Stomach (tissue), 8 donors: ENCODE measurements at regions not wholly inside any gene's neighbourhood (a gene's known extent, or its start where the extent isn't known, plus 50 kb on each side); places are given as distances from the start of the nearest gene placed in this dataset.

Experiments used
- DNase-seq, 2 donors: peaks; one replicate each; pipeline versions ENCODE4 v3.0.0 to v3.0.0-alpha.2; 2013 to 2019
- H3K27ac ChIP-seq, 5 donors: fragments of 200-600 bp in 4 of 5; sonication (generic) in 4 of 5; one replicate each; pipeline ENCODE4 v1.5.1; 2013 to 2019; ENCODE audit warnings: mild to moderate bottlenecking in 1 of 5, moderate library complexity in 1 of 5
- H3K27me3 ChIP-seq, 3 donors: fragments of 200-600 bp; sonication (generic); one replicate each; pipeline ENCODE4 v1.5.1; 2017 to 2019; ENCODE audit warnings: mixed run types in 1 of 3
- H3K36me3 ChIP-seq, 4 donors: fragments of 200-600 bp; sonication (generic); 1 replicate in 3 of 4; 2 replicates in 1 of 4; pipeline ENCODE4 v1.5.1; 2016 to 2019
- H3K4me1 ChIP-seq, 4 donors: fragments of 200-600 bp; sonication (generic); one replicate each; pipeline ENCODE4 v1.5.1; 2016 to 2019
- H3K4me3 ChIP-seq, 4 donors: fragments of 200-600 bp; sonication (generic) in 3 of 4; one replicate each; pipeline ENCODE4 v1.5.1; 2016 to 2019; ENCODE audit warnings: mild to moderate bottlenecking in 1 of 4
- H3K9me3 ChIP-seq, 4 donors: fragments of 200-600 bp; sonication (generic); one replicate each; pipeline ENCODE4 v1.5.1; 2016 to 2019
- EP300 ChIP-seq: sonication (generic); formaldehyde crosslinking; IDR thresholded peaks from one replicate; pipeline ENCODE4 v1.6.1; 2017; ENCODE audit warnings: antibody characterized with exemption
- POLR2A ChIP-seq, 4 donors: fragments of 450-650 bp; IDR thresholded peaks; one replicate each; pipeline ENCODE4 v1.6.1; 2016; ENCODE audit warnings: antibody characterized with exemption in 4 of 4, control low read depth in 2 of 4, mild to moderate bottlenecking in 1 of 4, moderate library complexity in 1 of 4
- POLR2AphosphoS5 ChIP-seq, 3 donors: sonication (generic); formaldehyde crosslinking; IDR thresholded peaks; one replicate each; pipeline ENCODE4 v1.6.1; 2016; ENCODE audit warnings: antibody characterized with exemption in 3 of 3
- WGBS, 5 donors: extraction: QIAGEN DNeasy Blood & Tissue Kit in 3 of 5; methylation state at CpG; one replicate each; pipeline versions ENCODE4 v1.1.5 to v1.1.7; 2013 to 2018; 5-methylcytosine and 5-hydroxymethylcytosine counted together
- intact Hi-C: fragments of 100-400 bp; cut with DNase I; formaldehyde crosslinking; loops from one replicate; pipeline ENCODE4 v1.15.1; 2023; ENCODE audit warnings: low total_unique reads
- TF ChIP-seq, protein P1 (sequence below), 7 experiments: fragments of 450-650 bp in 4 of 7; fragments of 200-600 bp in 3 of 7; sonication (generic) in 3 of 7; IDR thresholded peaks; one replicate each; pipeline ENCODE4 v1.5.1; 2016 to 2019; ENCODE audit warnings: antibody characterized with exemption in 7 of 7, control low read depth in 2 of 7, mild to moderate bottlenecking in 1 of 7
- donor health status: healthy with polysubstance abuse.
- donor health status: Bipolar disorder and iron deficiency.
- donor health status: healthy.

- intact Hi-C loops, result loop anchor here (10.0 kb wide), 1 partner anchor 315 kb away; no protein-coding TSS in a partner anchor
- Histone ChIP-seq H3K4me3 (no peak overlapping the region), H3K27me3 (no peaks in the 10 kb centered on the region), H3K4me1 (peaks cover 0 to 9% (median 0%) of the 10 kb centered on the region in 4 donors), H3K9me3 (no peaks in the 10 kb centered on the region), H3K36me3 (no peaks in the 10 kb centered on the region), H3K27ac (no peak overlapping the region)
- TF ChIP-seq POLR2AphosphoS5 (IDR thresholded peaks at IDR 0.05) (no peak), POLR2A (IDR thresholded peaks at IDR 0.05) (no peak), EP300 (no peak)
- TF ChIP-seq, protein P1, sequence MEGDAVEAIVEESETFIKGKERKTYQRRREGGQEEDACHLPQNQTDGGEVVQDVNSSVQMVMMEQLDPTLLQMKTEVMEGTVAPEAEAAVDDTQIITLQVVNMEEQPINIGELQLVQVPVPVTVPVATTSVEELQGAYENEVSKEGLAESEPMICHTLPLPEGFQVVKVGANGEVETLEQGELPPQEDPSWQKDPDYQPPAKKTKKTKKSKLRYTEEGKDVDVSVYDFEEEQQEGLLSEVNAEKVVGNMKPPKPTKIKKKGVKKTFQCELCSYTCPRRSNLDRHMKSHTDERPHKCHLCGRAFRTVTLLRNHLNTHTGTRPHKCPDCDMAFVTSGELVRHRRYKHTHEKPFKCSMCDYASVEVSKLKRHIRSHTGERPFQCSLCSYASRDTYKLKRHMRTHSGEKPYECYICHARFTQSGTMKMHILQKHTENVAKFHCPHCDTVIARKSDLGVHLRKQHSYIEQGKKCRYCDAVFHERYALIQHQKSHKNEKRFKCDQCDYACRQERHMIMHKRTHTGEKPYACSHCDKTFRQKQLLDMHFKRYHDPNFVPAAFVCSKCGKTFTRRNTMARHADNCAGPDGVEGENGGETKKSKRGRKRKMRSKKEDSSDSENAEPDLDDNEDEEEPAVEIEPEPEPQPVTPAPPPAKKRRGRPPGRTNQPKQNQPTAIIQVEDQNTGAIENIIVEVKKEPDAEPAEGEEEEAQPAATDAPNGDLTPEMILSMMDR (IDR thresholded peaks at IDR 0.05), result no peak
- 63 to 69% (median 66%) methylated on average over 19 of the region's 19 CpGs for WGBS, 5 donors
- no peak for DNase-seq
These were observed 118.9 kb upstream of the IGF1R start for GRCh38 chr15:98529205-98530145.

DNA sequence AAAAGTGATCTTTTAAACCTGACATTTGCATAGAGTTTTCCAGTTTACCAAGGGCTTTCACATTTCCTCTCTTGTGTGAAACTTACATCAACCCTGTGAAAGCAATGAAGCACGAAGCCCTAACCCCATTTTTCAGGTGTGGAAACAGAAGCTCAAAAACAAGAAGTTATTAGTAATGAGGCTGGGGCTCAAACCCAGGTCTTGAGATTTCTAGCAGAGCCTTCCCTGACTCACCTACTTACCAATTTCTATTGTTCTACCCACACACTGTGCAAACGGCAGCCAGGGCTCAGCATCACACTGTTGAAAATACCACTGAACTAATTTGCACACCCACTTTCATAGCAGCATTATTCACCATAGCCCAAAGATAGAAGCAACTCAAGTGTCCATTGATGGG, 117.8 kb upstream of the IGF1R start:
- 59 to 73% (median 71%) methylated on average over 2 of the region's 2 CpGs for WGBS, 5 donors
- intact Hi-C loops, result no loop called here
- Histone ChIP-seq H3K4me1 (peaks cover 0 to 5% (median 0%) of the 10 kb centered on the region in 4 donors), H3K27ac (no peak overlapping the region), H3K36me3 (no peaks in the 10 kb centered on the region), H3K4me3 (no peak overlapping the region), H3K27me3 (no peaks in the 10 kb centered on the region), H3K9me3 (no peaks in the 10 kb centered on the region)
- TF ChIP-seq EP300, result no peak
- TF ChIP-seq, protein P1 (IDR thresholded peaks at IDR 0.05), result no peak
- TF ChIP-seq POLR2AphosphoS5 (IDR thresholded peaks at IDR 0.05), result no peak
- no peak for TF ChIP-seq POLR2A (IDR thresholded peaks at IDR 0.05)
- DNase-seq, result no peak

GRCh38 chr15:98532063-98532462, 116.3 kb upstream of the IGF1R start:
- TF ChIP-seq POLR2AphosphoS5 (IDR thresholded peaks at IDR 0.05), result no peak
- TF ChIP-seq, protein P1 (IDR thresholded peaks at IDR 0.05), result no peak
- TF ChIP-seq POLR2A (IDR thresholded peaks at IDR 0.05), result no peak
- no peak for TF ChIP-seq EP300
- intact Hi-C loops, result no loop called here
- Histone ChIP-seq H3K9me3 (no peaks in the 10 kb centered on the region), H3K4me1 (no peaks in the 10 kb centered on the region), H3K36me3 (no peaks in the 10 kb centered on the region), H3K4me3 (no peak overlapping the region), H3K27ac (no peak overlapping the region), H3K27me3 (no peaks in the 10 kb centered on the region)
- WGBS, 5 donors, result 56 to 78% (median 58%) methylated on average over 2 of the region's 2 CpGs
- DNase-seq, result no peak

DNA sequence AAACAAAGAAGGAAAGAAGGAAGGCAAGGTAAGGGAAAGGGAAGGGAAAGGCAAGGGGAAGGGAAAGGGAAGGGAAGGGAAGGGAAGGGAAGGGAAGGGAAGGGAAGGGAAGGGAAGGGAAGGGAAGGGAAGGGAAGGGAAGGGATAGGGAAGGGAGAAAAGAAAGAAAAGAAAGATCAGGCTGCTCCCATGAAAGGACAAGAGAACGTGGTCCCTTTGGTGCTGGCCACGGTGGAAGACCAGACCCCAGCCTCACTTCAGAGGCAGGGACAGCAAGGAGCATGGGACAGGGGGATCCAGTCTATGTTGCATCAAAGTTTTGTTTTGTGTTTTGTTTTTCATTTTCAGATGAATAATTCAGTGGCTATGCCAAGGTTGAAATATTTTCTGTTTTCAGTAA, 111.4 kb upstream of the IGF1R start:
- no peak for TF ChIP-seq POLR2A (IDR thresholded peaks at IDR 0.05)
- no peak for TF ChIP-seq POLR2AphosphoS5 (IDR thresholded peaks at IDR 0.05)
- TF ChIP-seq, protein P1 (IDR thresholded peaks at IDR 0.05), result no peak
- no peak for TF ChIP-seq EP300
- Histone ChIP-seq H3K4me1 (no peaks in the 10 kb centered on the region), H3K27me3 (peaks cover 0 to 7% (median 7%) of the 10 kb centered on the region in 3 donors), H3K4me3 (no peak overlapping the region), H3K36me3 (no peaks in the 10 kb centered on the region), H3K27ac (no peak overlapping the region), H3K9me3 (no peaks in the 10 kb centered on the region)
- 81 to 87% (median 83%) methylated on average over 2 of the region's 2 CpGs for WGBS, 5 donors
- intact Hi-C loops, result no loop called here
- no peak for DNase-seq
